ENCODE measurements at regions not wholly inside any gene's neighbourhood (a gene's known extent, or its start where the extent isn't known, plus 50 kb on each side); places are given as distances from the start of the nearest gene placed in this dataset.

DNA sequence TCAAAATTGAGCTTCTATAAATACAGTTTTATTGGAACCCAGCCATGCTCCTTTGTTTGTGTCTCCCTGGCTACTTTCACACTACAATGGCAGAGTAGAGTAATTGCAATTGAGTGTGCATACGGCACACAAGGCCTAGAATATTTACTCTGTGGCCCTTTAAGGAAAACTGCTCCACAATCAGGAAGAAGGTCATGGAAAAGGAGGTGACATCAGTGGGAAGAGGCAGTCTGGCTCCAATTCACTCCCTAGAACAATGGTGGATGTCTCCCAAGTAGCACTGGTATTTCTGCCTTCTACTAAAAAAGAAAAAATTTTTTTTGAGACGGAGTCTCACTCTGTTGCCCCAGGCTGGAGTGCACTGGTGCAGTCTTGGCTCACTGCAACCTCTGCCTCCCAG is 51.3 kb downstream of the KRTAP19-8 start:
- H3K4me3 Mint-ChIP-seq, result no peak overlapping the region
- Histone ChIP-seq H3K9ac (ENCODE audit: low read length) (no peak overlapping the region), H3K9me3 (ENCODE audit: control extremely low read depth in 1 of 3, control insufficient read depth in 2 of 3, insufficient read depth in 1 of 3, low read length in 2 of 3) (no peaks in the 10 kb centered on the region), H3K4me3 (ENCODE audit: control extremely low read depth in 1 of 5, extremely low read depth in 1 of 5, insufficient read depth in 1 of 5, low read depth in 2 of 5, low read length in 4 of 5) (no peak overlapping the region), H3K4me2 (replicated peaks; ENCODE audit: low read depth, low read length, poor library complexity, severe bottlenecking) (no peak overlapping the region), H3K4me1 (ENCODE audit: control insufficient read depth in 2 of 2, insufficient read depth in 2 of 2, low read length in 2 of 2) (no peaks in the 10 kb centered on the region), H4K20me1 (ENCODE audit: control insufficient read depth, insufficient read depth, low read length, poor library complexity, severe bottlenecking) (no peaks in the 10 kb centered on the region), H2AFZ (ENCODE audit: insufficient read depth, low read depth, low read length, poor library complexity, severe bottlenecking) (no peak overlapping the region), H3K27me3 (replicated peaks in 1 of 4; ENCODE audit: control extremely low read depth in 1 of 4, control insufficient read depth in 3 of 4, insufficient read depth in 4 of 4, low read length in 3 of 4) (peaks cover 0 to 6% (median 0%) of the 10 kb centered on the region in 4 experiments), H3K36me3 (replicated peaks in 1 of 2; ENCODE audit: control extremely low read depth in 1 of 2, control insufficient read depth in 1 of 2, extremely low read depth in 1 of 2, insufficient read depth in 2 of 2, low read length in 1 of 2) (no peaks in the 10 kb centered on the region), H3K27ac (ENCODE audit: low read length in 2 of 2) (no peak overlapping the region), H3K79me2 (ENCODE audit: control insufficient read depth, insufficient read depth, low read length) (no peaks in the 10 kb centered on the region)
- ATAC-seq (ENCODE audit: low read depth), result no peak
- DNase-seq, result no peak
- H3K4me1 Mint-ChIP-seq, result no peaks in the 10 kb centered on the region
- intact Hi-C loops (cut with micrococcal nuclease), result no loop called here
- WGBS (ENCODE audit: insufficient coverage), result 100% methylated on average over 1 of the region's 2 CpGs
- CTCF ChIA-PET, result no interaction called here
- POLR2A ChIA-PET, result no interaction called here
- TF ChIP-seq EZH2 (IDR thresholded peaks at IDR 0.05; ENCODE audit: borderline replicate concordance, insufficient read depth, low read depth, low read length, poor library complexity, severe bottlenecking), result no peak
- TF ChIP-seq, protein P1, sequence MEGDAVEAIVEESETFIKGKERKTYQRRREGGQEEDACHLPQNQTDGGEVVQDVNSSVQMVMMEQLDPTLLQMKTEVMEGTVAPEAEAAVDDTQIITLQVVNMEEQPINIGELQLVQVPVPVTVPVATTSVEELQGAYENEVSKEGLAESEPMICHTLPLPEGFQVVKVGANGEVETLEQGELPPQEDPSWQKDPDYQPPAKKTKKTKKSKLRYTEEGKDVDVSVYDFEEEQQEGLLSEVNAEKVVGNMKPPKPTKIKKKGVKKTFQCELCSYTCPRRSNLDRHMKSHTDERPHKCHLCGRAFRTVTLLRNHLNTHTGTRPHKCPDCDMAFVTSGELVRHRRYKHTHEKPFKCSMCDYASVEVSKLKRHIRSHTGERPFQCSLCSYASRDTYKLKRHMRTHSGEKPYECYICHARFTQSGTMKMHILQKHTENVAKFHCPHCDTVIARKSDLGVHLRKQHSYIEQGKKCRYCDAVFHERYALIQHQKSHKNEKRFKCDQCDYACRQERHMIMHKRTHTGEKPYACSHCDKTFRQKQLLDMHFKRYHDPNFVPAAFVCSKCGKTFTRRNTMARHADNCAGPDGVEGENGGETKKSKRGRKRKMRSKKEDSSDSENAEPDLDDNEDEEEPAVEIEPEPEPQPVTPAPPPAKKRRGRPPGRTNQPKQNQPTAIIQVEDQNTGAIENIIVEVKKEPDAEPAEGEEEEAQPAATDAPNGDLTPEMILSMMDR (IDR thresholded peaks at IDR 0.05), result no peak
- no peaks in the 10 kb centered on the region for H3K27me3 Mint-ChIP-seq
- no peaks in the 10 kb centered on the region for H3K9me3 Mint-ChIP-seq (ENCODE audit: insufficient read depth)
- H3K27ac Mint-ChIP-seq, result no peak overlapping the region

DNA sequence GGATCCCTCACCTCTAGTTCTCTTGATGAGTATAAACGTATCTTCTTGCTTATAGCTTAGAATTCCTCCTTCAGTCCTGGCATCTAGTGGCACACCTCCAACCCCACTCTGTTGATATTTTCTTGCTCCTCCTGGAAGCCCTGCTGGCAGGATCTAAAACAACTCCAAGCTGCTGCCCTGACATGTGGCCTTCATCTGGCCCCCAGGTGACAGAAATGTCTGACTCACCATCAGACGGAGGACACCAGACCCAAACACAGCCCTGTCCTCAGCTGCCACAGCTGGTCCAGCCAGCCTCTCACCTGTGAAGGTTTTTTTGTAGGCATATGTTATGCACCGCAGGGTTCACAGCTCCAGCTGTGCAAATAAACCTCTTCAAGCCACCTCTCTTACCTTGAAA is 53.4 kb downstream of the KRTAP19-8 start:
- no peaks in the 10 kb centered on the region for H4K20me1 ChIP-seq (ENCODE audit: control insufficient read depth, insufficient read depth, low read length, poor library complexity, severe bottlenecking)
- ChIA-PET CTCF (no interaction called here), POLR2A (no interaction called here)
- 63% methylated on average over 2 of the region's 3 CpGs for WGBS (ENCODE audit: insufficient coverage)
- intact Hi-C loops (cut with micrococcal nuclease), result no loop called here
- Mint-ChIP-seq H3K4me1 (peaks cover 2% of the 10 kb centered on the region), H3K27ac (no peak overlapping the region), H3K4me3 (no peak overlapping the region), H3K9me3 (ENCODE audit: insufficient read depth) (no peaks in the 10 kb centered on the region), H3K27me3 (no peaks in the 10 kb centered on the region)
- H3K27ac ChIP-seq (ENCODE audit: low read length in 2 of 2), result no peak overlapping the region
- no peak overlapping the region for H3K4me3 ChIP-seq (ENCODE audit: control extremely low read depth in 1 of 5, extremely low read depth in 1 of 5, insufficient read depth in 1 of 5, low read depth in 2 of 5, low read length in 4 of 5)
- H3K27me3 ChIP-seq (replicated peaks in 1 of 4; ENCODE audit: control extremely low read depth in 1 of 4, control insufficient read depth in 3 of 4, insufficient read depth in 4 of 4, low read length in 3 of 4), result no peaks in the 10 kb centered on the region
- no peak for ATAC-seq (ENCODE audit: low read depth)
- H3K36me3 ChIP-seq (replicated peaks in 1 of 2; ENCODE audit: control extremely low read depth in 1 of 2, control insufficient read depth in 1 of 2, extremely low read depth in 1 of 2, insufficient read depth in 2 of 2, low read length in 1 of 2), result no peaks in the 10 kb centered on the region
- H2AFZ ChIP-seq (ENCODE audit: insufficient read depth, low read depth, low read length, poor library complexity, severe bottlenecking), result no peak overlapping the region
- no peaks in the 10 kb centered on the region for H3K79me2 ChIP-seq (ENCODE audit: control insufficient read depth, insufficient read depth, low read length)
- no peak for TF ChIP-seq EZH2 (IDR thresholded peaks at IDR 0.05; ENCODE audit: borderline replicate concordance, insufficient read depth, low read depth, low read length, poor library complexity, severe bottlenecking)
- no peaks in the 10 kb centered on the region for H3K4me1 ChIP-seq (ENCODE audit: control insufficient read depth in 2 of 2, insufficient read depth in 2 of 2, low read length in 2 of 2)
- no peak overlapping the region for H3K4me2 ChIP-seq (replicated peaks; ENCODE audit: low read depth, low read length, poor library complexity, severe bottlenecking)
- DNase-seq, result no peak
- no peaks in the 10 kb centered on the region for H3K9me3 ChIP-seq (ENCODE audit: control extremely low read depth in 1 of 3, control insufficient read depth in 2 of 3, insufficient read depth in 1 of 3, low read length in 2 of 3)
- no peak overlapping the region for H3K9ac ChIP-seq (ENCODE audit: low read length)
